OCI-LY7 (cell line): ENCODE measurements at regions not wholly inside any gene's neighbourhood (a gene's known extent, or its start where the extent isn't known, plus 50 kb on each side); places are given as distances from the start of the nearest gene placed in this dataset.

ENCODE experiments used
- CTCF ChIP-seq: fragments of 200-600 bp; sonication (generic); conservative IDR thresholded peaks from 2 replicates; pipeline ENCODE4 v1.5.1; 2014; ENCODE audit warnings: mild to moderate bottlenecking, antibody characterized with exemption, low read length, moderate library complexity, mixed read lengths
- EZH2phosphoT487 ChIP-seq: fragments of 200-600 bp; sonication (generic); IDR thresholded peaks from 2 replicates; pipeline ENCODE4 v1.6.1; 2018; ENCODE audit warnings: low read depth, borderline replicate concordance, mild to moderate bottlenecking, mixed run types, antibody characterized with exemption, low read length, moderate library complexity, mixed read lengths

- TF ChIP-seq EZH2phosphoT487 (no peak), CTCF (no peak)
Measured at GRCh38 chr6:9848094-9848493, 566.8 kb downstream of the TFAP2A start.
